ENCODE measurements at regions not wholly inside any gene's neighbourhood (a gene's known extent, or its start where the extent isn't known, plus 50 kb on each side); places are given as distances from the start of the nearest gene placed in this dataset.
"Not testable (repeated sequence)": the region's sequence is repeated elsewhere in the genome, so short reads cannot be mapped to it uniquely, and the experiment has no call there.

DNA sequence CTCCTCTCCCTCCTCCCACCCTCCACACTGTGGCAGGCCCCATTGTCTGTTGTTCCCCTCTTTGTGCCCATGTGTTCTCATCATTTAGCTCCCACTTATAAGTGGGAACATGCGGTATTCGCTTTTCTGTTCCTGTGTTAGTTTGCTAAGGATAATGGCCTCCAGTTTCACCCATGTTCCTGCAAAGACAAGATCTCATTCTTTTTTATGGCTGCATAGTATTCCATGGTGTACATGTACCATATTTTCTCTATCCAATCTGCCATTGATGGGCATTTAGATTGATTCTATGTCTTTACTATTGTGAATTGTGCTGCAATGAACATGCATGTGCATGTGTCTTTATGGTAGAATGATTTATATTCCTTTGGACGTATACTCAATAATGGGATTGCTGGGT is 130.2 kb upstream of the TLE3 start:
- TF ChIP-seq, protein P1, sequence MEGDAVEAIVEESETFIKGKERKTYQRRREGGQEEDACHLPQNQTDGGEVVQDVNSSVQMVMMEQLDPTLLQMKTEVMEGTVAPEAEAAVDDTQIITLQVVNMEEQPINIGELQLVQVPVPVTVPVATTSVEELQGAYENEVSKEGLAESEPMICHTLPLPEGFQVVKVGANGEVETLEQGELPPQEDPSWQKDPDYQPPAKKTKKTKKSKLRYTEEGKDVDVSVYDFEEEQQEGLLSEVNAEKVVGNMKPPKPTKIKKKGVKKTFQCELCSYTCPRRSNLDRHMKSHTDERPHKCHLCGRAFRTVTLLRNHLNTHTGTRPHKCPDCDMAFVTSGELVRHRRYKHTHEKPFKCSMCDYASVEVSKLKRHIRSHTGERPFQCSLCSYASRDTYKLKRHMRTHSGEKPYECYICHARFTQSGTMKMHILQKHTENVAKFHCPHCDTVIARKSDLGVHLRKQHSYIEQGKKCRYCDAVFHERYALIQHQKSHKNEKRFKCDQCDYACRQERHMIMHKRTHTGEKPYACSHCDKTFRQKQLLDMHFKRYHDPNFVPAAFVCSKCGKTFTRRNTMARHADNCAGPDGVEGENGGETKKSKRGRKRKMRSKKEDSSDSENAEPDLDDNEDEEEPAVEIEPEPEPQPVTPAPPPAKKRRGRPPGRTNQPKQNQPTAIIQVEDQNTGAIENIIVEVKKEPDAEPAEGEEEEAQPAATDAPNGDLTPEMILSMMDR (IDR thresholded peaks at IDR 0.05) = not testable (repeated sequence)
- TF ChIP-seq POLR2A (IDR thresholded peaks at IDR 0.05; ENCODE audit: low read depth); EP300 (IDR thresholded peaks at IDR 0.05): not testable (repeated sequence)
